GM12864 (cell line): ENCODE measurements at regions not wholly inside any gene's neighbourhood (a gene's known extent, or its start where the extent isn't known, plus 50 kb on each side); places are given as distances from the start of the nearest gene placed in this dataset.

Experiments used
- DNase-seq: peaks from one replicate; pipeline ENCODE4 v3.0.0-alpha.2; 2011; ENCODE audit warnings: low read depth
- H3K4me3 ChIP-seq: 2 replicates; pipeline ENCODE4 v1.5.1; 2011; ENCODE audit warnings: mild to moderate bottlenecking, low read depth, low read length, control low read depth
- TF ChIP-seq, protein P1 (sequence below): IDR thresholded peaks from 2 replicates; pipeline ENCODE4 v1.5.1; 2011; ENCODE audit warnings: low read depth, mild to moderate bottlenecking, moderate library complexity, low read length, control low read depth, inconsistent platforms; ENCODE audit errors: missing control alignments

DNA sequence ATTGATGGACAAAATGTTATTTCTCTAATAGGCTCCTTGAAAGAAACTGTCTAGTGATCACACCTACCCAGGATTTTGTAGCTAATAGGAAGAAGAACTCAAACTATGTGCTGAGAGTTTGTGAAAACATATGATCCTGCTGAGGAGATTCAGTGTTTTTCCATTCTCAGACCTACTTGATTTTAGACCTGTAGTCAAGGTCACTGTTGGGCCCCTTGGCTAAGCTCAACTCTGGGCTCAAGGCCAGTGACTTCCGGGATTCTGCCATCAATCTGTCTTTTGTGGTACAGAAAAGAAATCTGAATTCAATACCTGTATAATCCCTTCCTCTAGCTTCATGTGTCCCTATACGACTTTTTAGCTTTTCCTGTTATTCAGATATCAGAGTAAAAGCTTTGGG, 79.7 kb upstream of the FERD3L start:
- DNase-seq: no peak
- TF ChIP-seq, protein P1, sequence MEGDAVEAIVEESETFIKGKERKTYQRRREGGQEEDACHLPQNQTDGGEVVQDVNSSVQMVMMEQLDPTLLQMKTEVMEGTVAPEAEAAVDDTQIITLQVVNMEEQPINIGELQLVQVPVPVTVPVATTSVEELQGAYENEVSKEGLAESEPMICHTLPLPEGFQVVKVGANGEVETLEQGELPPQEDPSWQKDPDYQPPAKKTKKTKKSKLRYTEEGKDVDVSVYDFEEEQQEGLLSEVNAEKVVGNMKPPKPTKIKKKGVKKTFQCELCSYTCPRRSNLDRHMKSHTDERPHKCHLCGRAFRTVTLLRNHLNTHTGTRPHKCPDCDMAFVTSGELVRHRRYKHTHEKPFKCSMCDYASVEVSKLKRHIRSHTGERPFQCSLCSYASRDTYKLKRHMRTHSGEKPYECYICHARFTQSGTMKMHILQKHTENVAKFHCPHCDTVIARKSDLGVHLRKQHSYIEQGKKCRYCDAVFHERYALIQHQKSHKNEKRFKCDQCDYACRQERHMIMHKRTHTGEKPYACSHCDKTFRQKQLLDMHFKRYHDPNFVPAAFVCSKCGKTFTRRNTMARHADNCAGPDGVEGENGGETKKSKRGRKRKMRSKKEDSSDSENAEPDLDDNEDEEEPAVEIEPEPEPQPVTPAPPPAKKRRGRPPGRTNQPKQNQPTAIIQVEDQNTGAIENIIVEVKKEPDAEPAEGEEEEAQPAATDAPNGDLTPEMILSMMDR: no peak
- no peak overlapping the region for H3K4me3 ChIP-seq

DNA sequence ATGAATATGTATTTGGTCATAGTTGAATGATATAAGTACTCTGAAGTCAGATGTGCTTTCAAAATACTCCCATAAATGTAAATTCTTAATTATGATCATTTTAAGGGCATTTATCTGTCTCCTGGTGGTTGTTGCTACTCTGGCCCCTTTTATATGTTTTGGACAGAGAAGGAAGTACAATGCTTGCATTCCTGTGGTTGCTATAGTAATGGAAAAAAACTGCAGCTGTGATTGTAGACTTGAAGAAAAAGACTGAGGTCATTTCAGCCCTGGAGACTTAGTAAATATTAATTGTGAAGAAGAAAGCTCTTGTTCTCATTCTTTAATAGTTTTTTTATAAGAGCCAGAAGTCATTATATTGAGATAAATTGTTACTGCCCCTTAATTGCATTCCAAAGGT, 70.2 kb upstream of the FERD3L start:
- no peak for DNase-seq
- H3K4me3 ChIP-seq: no peak overlapping the region
- TF ChIP-seq, protein P1: no peak

DNA sequence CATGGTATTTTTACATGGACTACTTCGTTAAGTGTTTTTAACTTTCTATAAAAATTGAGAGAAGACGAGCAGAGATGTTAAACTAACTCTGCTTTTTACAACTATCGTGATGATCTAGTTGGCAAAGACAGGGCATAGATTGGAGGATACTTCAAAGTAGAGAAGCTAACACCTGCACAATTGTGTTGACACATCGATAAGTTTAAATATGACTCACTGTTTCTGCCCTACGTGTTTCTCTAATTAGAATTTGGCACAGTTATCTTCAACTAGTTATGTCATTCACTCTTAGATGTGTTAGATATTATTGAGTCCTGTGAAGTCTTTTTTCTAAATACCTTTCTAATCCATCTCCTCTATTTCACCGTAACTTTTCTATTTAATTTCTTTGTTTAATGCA, 68.5 kb upstream of the FERD3L start:
- TF ChIP-seq, protein P1: no peak
- DNase-seq: no peak
- H3K4me3 ChIP-seq: no peak overlapping the region

DNA sequence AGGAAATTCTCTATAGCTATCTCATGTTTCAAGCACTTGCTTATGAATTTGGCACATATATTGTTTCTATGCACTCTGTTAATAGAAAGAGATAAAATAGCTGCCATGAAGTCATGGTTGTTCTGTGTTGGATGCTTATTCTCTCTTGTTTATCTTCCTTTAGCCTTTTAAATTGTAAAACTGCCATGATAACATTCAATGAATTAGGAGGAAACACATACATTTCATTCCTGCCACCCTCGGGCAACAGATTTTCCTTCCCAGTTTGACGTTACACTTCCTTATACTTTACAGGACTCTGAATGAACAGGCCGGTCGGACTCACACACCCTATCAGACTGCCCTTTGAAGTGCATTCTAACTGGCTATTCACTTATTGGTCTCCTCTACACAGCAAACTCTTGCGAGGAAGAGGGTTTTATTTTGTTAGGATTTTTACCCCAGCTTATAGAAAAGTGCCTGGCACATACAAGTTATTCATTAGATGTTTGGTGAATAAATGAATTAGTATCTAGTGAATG, 65.7 kb upstream of the FERD3L start:
- TF ChIP-seq, protein P1: no peak
- no peak for DNase-seq
- H3K4me3 ChIP-seq: no peak overlapping the region

DNA sequence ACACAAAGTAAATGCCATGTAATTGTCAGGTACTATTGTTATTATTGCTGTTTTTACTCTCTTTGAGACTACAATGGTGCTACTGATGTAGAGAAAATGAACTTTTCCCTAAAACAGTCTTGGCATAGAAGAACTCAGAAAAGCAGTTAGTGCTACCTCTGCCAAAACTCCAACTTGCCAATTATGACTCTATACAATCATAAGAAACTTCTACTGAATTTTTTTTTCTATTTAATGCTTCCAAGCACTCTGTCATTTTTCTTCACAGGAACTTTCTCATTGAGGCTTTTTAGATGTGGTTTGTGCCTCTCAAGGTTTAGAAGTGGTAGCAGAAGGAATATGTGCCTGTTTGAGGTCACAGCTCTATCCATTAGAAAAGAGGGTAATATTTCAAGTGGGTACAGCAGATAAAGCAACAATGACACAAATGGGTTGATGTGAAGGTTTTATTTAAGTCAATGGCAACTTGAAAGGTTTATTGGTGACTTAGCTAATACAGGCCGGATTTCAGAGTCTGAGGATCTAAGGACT, 64.0 kb upstream of the FERD3L start:
- TF ChIP-seq, protein P1: no peak
- no peak for DNase-seq
- H3K4me3 ChIP-seq: no peak overlapping the region

DNA sequence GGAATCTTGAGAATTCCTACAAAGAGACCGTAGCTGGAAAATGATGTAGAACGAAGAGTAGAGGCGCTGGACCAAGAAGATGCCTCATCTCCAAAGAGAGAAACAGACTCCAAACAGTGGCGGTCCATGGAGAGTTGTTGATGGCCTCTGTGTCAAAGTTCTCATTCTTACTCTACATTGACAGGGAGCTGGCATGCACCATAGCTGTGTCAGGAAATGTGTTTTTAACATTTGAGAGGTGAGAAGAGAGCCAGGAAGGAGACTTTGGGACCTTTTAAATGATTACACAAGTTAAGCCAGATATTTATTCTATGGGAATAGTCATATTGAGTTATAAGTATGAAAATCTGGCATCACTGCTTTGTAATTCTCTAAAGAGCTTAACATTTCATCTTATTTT, 61.5 kb upstream of the FERD3L start:
- no peak for DNase-seq
- no peak overlapping the region for H3K4me3 ChIP-seq
- TF ChIP-seq, protein P1: no peak

DNA sequence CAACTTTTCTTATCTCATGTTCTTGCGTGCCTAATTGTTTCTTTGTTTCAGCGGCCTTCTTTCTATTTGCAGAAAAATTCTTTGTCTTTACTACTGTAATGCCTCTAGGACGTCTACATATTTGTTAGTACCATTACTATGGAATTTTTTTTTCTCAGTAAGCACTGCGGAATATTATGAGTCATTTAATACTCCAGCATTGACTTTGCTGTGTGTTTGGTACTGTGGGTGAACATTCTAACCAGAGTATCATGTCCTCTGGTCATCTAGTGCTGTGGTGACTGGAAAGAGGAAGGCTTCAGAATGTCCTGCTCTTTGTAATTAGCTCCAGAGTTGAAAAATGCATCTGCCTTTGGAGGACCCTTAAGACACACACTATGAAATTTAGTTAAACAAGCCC, 58.5 kb upstream of the FERD3L start:
- no peak overlapping the region for H3K4me3 ChIP-seq
- TF ChIP-seq, protein P1: no peak
- DNase-seq: no peak
